ENCODE measurements at regions not wholly inside any gene's neighbourhood (a gene's known extent, or its start where the extent isn't known, plus 50 kb on each side); places are given as distances from the start of the nearest gene placed in this dataset.
"Not testable (repeated sequence)": the region's sequence is repeated elsewhere in the genome, so short reads cannot be mapped to it uniquely, and the experiment has no call there.

DNA sequence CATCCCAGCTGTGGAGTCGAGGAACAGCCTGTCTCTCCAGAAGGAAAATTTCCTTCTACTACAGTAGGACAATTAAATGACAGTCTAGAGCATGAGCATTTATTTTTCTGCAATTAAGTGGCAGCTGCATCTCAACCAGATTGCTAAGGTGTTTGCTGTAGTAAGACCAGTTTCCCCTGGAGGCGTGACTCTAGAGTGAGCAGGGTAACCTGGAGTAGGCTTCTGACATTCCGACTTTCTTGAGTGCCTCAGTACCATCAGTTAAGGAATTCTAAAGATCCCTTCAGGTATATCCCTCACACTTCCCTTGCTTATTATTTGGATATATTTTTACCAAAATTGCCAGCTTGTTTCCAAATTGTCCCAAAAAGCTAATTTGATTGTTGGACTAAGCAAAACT, 59.2 kb upstream of the IRX2 start:
- no peak for DNase-seq (ENCODE audit: low read depth)

DNA sequence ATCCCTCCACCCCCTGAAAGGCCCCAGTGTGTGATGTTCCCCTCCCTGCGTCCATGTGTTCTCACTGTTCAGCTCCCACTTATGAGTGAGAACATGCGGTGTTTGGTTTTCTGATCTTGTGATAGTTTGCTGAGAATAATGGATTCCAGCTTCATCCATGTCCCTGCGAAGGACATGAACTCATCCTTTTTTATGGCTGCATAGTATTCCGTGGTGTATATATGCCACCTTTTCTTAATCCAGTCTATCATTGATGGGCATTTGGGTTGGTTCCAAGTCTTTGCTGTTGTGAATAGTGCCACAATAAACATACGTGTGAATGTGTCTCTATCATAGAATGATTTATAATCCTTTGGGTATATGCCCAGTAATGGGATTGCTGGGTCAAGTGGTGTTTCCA, 55.8 kb upstream of the IRX2 start:
- DNase-seq (ENCODE audit: low read depth), result not testable (repeated sequence)

- DNase-seq (ENCODE audit: low read depth), result no peak
Observed at GRCh38 chr5:2806176-2806575, 54.7 kb upstream of the IRX2 start.

DNA sequence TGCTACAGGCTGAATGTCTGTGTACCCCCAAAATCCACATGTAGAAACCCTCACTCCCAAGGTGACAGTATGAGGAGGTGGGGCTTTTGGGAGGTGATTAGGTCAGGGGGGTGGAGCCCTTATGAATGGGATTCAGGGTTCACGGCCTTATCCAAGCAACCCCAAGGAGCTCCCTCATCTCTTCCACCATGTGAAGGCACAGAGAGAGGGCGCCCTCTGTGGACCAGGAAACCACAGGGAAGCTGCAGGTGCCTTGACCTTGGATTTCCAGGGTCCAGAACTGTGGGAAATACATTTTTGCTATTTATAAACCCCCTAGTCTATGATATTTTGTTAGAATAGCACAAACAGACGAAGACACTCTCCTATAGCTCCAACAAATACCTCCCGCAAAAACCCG, 53.6 kb upstream of the IRX2 start:
- DNase-seq (ENCODE audit: low read depth), result no peak

DNA sequence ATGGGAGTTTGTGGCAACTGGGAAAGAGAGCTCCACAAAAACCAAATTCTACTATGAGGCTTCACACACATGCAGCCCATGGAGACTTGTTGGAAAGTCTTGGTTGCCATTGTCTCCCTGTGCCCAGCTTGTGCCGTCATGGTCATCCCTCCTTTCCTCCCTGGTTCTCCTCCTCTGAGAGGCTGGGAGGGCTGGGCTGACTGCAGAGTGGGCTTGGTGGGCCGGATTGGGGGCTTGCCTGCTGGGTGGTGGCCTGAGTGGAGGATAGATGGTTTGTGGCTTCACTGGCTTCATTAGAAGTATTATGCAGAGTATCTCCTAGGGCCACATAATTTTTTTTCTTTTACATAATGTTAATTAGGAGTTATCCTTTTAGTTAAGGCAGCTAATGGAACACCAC, 52.3 kb upstream of the IRX2 start:
- no peak for DNase-seq (ENCODE audit: low read depth)

DNA sequence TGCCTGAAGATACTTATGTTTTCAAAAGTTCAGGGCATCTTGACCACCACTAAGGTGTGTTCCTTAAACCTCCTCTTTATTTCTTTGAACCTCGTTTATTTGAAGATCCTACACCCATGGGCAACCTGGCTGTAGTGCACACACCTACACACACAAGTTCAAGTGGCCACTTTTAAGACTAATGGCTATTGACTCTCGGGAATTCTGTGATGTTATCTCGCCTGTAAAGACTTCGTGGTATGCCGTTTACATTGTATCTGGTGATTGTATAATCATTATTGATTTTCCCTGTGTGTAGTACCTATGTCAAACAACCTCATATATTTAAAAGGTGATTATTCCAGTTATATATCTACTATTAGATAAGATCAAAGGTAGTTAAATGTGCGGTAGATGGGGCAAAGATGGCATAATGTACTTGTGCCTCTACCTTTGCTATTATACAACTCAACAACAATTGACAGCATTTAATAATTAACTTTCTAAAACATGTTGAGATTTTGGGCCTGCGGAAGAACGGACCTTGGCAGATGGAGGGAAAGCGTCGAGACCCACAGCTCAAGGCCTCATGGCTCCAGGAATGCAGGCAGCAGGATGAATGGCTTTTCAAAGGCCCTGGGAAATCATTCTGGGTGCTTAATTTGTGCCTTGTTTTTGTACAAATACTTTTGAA, 51.4 kb upstream of the IRX2 start:
- DNase-seq (ENCODE audit: low read depth), result no peak

- DNase-seq (ENCODE audit: low read depth), result no peak
Observed at GRCh38 chr5:2801577-2802525, 50.4 kb upstream of the IRX2 start.

All from forelimb muscle (tissue), 1 donor.